ENCODE measurements at regions not wholly inside any gene's neighbourhood (a gene's known extent, or its start where the extent isn't known, plus 50 kb on each side); places are given as distances from the start of the nearest gene placed in this dataset.
"Not testable (repeated sequence)": the region's sequence is repeated elsewhere in the genome, so short reads cannot be mapped to it uniquely, and the experiment has no call there.

- H3K4me3 ChIP-seq (replicated peaks; ENCODE audit: low read depth, low read length) = no peak overlapping the region
- DNase-seq (ENCODE audit: low read depth) = no peak
- no peak for TF ChIP-seq CTCF (IDR thresholded peaks at IDR 0.05; ENCODE audit: low read length, missing control alignments)
Measured at GRCh38 chr6:85287158-85287557, 162.7 kb upstream of the NT5E start.

DNA sequence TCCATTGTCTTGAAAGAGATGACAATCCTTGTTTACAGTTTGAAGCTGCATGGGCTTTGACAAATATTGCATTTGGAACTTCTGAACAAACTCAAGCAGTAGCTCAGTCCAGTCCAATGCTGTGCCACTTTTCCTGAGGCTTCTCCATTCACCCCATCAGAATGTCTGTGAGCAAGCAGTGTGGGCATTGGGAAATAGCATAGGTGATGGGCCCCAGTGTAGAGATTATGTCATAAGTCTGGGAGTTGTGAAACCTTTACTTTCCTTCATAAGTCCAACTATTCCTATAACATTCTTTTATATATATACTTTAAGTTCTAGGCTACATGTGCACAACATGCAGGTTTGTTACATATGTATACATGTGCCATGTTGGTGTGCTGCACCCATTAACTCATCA lies 163.4 kb upstream of the NT5E start:
- H3K4me3 ChIP-seq (replicated peaks; ENCODE audit: low read depth, low read length) = not testable (repeated sequence)
- peak; percentile 6 for DNase-seq (ENCODE audit: low read depth)

GRCh38 chr6:85285934-85286333 lies 163.9 kb upstream of the NT5E start:
- no peak for TF ChIP-seq CTCF (IDR thresholded peaks at IDR 0.05; ENCODE audit: low read length, missing control alignments)
- H3K4me3 ChIP-seq (replicated peaks; ENCODE audit: low read depth, low read length) = no peak overlapping the region
- DNase-seq (ENCODE audit: low read depth) = no peak

DNA sequence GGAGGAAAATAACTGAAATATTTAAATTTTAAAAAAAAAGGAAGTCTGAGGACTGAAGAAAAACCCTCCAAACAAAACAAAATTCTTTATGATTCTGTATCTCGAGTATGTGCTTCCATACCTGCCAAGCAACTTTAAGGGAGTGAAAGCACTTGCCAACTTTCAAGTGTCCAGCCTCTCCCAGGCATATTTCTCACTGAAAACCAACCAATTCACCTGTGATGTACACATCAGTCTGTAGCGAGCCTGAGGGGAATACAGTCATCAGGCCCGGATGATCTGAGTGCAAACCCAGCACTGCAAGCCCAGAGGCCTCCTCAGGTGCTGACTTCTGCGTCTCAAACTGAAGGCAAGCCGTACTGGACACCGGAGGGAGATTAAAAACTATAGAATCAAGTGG lies 164.8 kb upstream of the NT5E start:
- no peak for DNase-seq (ENCODE audit: low read depth)
- no peak for TF ChIP-seq CTCF (IDR thresholded peaks at IDR 0.05; ENCODE audit: low read length, missing control alignments)
- H3K4me3 ChIP-seq (replicated peaks; ENCODE audit: low read depth, low read length) = no peak overlapping the region

DNA sequence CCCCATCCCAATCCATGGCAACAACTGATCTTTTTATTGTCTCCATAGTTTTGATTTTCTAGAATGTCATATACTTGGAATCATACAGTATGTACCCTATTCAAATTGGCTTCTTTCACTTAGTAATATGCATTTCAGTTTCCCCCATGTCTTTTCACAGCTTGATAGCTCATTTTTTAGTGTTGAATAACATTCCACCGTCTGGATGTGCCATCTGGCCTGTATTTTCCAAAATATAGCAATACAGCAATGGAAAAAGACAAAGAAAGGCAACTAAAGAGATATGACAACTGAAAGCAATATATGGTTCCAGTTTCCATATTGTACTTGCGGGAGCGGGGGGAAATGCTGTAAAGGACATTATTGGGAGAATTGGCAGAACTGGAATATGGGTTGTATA lies 166.4 kb upstream of the NT5E start:
- no peak for DNase-seq (ENCODE audit: low read depth)
- no peak overlapping the region for H3K4me3 ChIP-seq (replicated peaks; ENCODE audit: low read depth, low read length)
- no peak for TF ChIP-seq CTCF (IDR thresholded peaks at IDR 0.05; ENCODE audit: low read length, missing control alignments)

DNA sequence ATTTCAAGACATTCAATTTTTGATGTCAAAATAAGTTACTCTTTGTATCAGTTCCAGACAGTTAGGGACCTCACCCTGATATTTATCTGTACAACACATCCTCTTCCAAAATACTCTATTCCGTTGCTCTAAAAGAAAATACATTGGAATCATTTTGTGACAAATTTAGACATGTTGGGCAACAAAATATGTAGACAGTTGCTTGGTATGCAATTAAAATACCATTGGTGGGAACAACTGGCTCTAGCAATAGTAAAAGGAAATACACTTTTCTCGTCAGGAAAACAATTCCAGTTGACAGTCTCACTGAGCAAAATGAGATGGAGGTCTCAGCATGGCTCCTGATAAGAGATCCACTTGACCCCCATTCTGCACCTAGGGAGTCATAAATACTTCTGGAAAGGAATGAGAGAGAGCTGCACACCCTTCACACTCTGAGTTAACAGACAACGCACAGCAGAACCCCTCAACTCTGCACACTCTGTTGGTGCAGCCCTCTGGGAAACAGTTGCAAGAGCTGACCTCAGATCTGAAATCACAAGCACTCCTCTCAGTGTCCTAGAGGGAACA lies 171.3 kb upstream of the NT5E start:
- no peak for TF ChIP-seq CTCF (IDR thresholded peaks at IDR 0.05; ENCODE audit: low read length, missing control alignments)
- no peak for DNase-seq (ENCODE audit: low read depth)
- H3K4me3 ChIP-seq (replicated peaks; ENCODE audit: low read depth, low read length) = no peak overlapping the region

DNA sequence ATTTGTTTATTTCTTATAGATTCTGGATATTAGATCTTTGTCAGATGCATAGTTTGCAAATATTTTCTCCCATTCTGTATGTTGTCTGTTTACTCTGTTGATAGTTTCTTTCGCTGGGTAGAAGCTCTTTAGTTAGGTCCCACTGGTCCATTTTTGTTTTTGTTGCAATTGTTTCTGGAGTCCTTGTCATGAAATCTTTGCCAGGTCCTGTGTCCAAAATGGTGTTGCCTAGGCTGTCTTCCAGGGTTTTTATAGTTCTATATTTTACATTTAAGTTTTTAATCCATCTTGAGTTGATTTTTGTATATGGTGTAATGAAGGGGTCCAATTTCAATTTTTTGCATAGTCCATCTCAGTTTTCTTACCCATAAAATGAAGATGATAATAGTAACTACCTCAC lies 173.9 kb upstream of the NT5E start:
- H3K4me3 ChIP-seq (replicated peaks; ENCODE audit: low read depth, low read length); DNase-seq (ENCODE audit: low read depth): not testable (repeated sequence)

DNA sequence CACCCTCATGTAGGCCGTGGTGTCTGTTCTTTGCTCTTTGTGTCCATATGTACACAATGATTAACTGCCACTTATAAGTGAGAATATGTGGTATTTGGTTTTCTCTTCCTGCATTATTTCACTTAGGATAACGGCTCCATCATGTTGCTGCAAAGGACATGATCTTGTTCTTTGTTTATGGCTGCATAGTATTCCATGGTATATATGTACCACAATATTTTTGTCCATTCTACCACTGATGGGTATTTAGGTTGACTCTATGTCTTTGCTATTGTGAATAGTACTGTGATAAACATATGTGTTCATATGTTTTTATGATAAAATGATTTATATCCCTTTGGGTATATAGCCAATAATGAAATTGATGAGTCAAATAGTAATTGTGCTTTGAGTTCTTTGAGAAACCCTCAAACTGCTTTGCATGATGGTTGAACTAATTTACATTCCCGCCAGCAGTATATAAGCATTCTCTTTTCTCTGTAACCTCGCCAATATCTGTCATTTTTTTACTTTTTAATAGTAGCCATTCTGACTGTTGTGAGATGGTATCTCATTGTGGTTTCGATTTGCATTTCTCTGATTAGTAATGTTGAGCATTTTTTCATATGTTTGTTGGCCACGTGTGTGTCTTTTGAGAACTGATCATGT lies 174.4 kb upstream of the NT5E start:
- TF ChIP-seq CTCF (IDR thresholded peaks at IDR 0.05; ENCODE audit: low read length, missing control alignments) = no peak
- H3K4me3 ChIP-seq (replicated peaks; ENCODE audit: low read depth, low read length) = no peak overlapping the region
- no peak for DNase-seq (ENCODE audit: low read depth)

Data from fibroblast of pulmonary artery (primary cell).